ENCODE measurements at regions not wholly inside any gene's neighbourhood (a gene's known extent, or its start where the extent isn't known, plus 50 kb on each side); places are given as distances from the start of the nearest gene placed in this dataset.

GRCh38 chr2:175383286-175383685 lies 201.8 kb upstream of the ATP5MC3 start:
- CTCF ChIA-PET = no interaction called here
- POLR2A ChIA-PET = no interaction called here

GRCh38 chr2:175373729-175374128 lies 192.2 kb upstream of the ATP5MC3 start:
- ChIA-PET POLR2A (no interaction called here), CTCF (no interaction called here)
- H3K9me3 Mint-ChIP-seq = no peaks in the 10 kb centered on the region
- no peak overlapping the region for H3K27ac Mint-ChIP-seq
- H3K36me3 Mint-ChIP-seq (ENCODE audit: low read depth) = no peaks in the 10 kb centered on the region
- DNase-seq = no peak
- H3K4me1 Mint-ChIP-seq = no peaks in the 10 kb centered on the region
- peaks cover 14% of the 10 kb centered on the region for H3K27me3 Mint-ChIP-seq
- H3K4me3 Mint-ChIP-seq = no peak overlapping the region

More at GRCh38 chr2:175383286-175383685, 201.8 kb upstream of the ATP5MC3 start:
- Mint-ChIP-seq H3K36me3 (ENCODE audit: low read depth) (peaks cover 4% of the 10 kb centered on the region), H3K9me3 (peaks cover 24% of the 10 kb centered on the region), H3K4me3 (no peak overlapping the region), H3K27ac (no peak overlapping the region), H3K27me3 (peaks cover 2% of the 10 kb centered on the region), H3K4me1 (no peaks in the 10 kb centered on the region)
- no peak for DNase-seq

GRCh38 chr2:175372704-175373701 lies 191.5 kb upstream of the ATP5MC3 start:
- Mint-ChIP-seq H3K4me1 (no peaks in the 10 kb centered on the region), H3K27ac (no peak overlapping the region), H3K4me3 (no peak overlapping the region), H3K27me3 (peaks cover 14% of the 10 kb centered on the region), H3K9me3 (no peaks in the 10 kb centered on the region), H3K36me3 (ENCODE audit: low read depth) (no peaks in the 10 kb centered on the region)
- ChIA-PET CTCF (no interaction called here), POLR2A (no interaction called here)
- no peak for DNase-seq

DNA sequence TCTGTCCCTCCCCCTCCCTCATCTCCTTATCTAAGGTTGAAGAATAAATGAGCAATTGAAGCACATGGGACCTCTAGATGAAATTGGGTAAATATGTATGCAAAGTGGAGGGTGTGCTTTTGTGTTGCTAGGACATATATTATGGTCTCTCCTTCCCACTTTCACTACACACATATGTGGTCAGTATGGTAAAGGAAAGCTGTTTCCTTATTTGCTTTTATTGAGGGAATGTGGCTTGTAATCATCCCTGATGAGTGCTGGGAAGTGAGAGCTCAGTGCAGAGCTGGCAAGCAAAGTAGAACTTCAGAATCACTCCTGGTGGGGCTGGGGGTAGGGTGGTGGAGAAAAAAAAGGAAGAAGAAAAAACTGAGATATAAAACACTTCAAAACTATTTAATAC lies 189.9 kb upstream of the ATP5MC3 start:
- POLR2A ChIA-PET = no interaction called here
- Mint-ChIP-seq H3K27ac (no peak overlapping the region), H3K4me1 (no peaks in the 10 kb centered on the region), H3K27me3 (peaks cover 9% of the 10 kb centered on the region), H3K4me3 (no peak overlapping the region), H3K9me3 (no peaks in the 10 kb centered on the region), H3K36me3 (ENCODE audit: low read depth) (no peaks in the 10 kb centered on the region)
- DNase-seq = no peak
- CTCF ChIA-PET = no interaction called here

GRCh38 chr2:175366815-175367214 lies 185.3 kb upstream of the ATP5MC3 start:
- H3K4me3 Mint-ChIP-seq = no peak overlapping the region
- H3K9me3 Mint-ChIP-seq = no peaks in the 10 kb centered on the region
- no peaks in the 10 kb centered on the region for H3K36me3 Mint-ChIP-seq (ENCODE audit: low read depth)
- peaks cover 17% of the 10 kb centered on the region for H3K27me3 Mint-ChIP-seq
- POLR2A ChIA-PET = no interaction called here
- H3K4me1 Mint-ChIP-seq = no peaks in the 10 kb centered on the region
- no peak overlapping the region for H3K27ac Mint-ChIP-seq
- CTCF ChIA-PET = interaction anchor here (1.6 kb wide), 1 partner anchor 729 kb away, joined by 7 read pairs; no protein-coding TSS in a partner anchor
- peak; percentile 23 for DNase-seq

DNA sequence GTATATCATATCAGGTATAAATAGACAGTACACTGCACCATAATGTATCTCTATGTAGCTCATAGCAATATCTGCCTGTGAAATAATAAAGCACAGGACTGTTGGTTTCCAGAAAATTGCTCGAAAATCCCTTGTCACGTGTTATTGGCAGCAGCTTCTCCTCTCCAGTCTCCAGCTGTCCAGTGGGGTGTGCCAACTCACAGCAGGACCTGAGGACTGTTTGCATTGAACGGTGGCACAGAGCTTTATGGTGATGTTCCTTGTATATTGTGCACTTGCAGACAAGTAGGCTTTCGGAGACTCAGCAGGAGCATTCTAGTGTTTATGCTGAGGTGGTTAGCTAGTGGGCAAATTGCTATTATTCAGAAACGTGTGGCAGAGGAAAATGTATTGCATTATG lies 182.2 kb upstream of the ATP5MC3 start:
- no peak for DNase-seq
- Mint-ChIP-seq H3K36me3 (ENCODE audit: low read depth) (no peaks in the 10 kb centered on the region), H3K27ac (no peak overlapping the region), H3K27me3 (peaks cover 18% of the 10 kb centered on the region), H3K4me3 (no peak overlapping the region), H3K9me3 (no peaks in the 10 kb centered on the region), H3K4me1 (no peaks in the 10 kb centered on the region)
- CTCF ChIA-PET = no interaction called here
- POLR2A ChIA-PET = no interaction called here

- peaks cover 18% of the 10 kb centered on the region for H3K27me3 Mint-ChIP-seq
- POLR2A ChIA-PET = no interaction called here
- CTCF ChIA-PET = no interaction called here
- no peaks in the 10 kb centered on the region for H3K4me1 Mint-ChIP-seq
- no peak overlapping the region for H3K27ac Mint-ChIP-seq
- DNase-seq = no peak
- no peaks in the 10 kb centered on the region for H3K9me3 Mint-ChIP-seq
- H3K36me3 Mint-ChIP-seq (ENCODE audit: low read depth) = no peaks in the 10 kb centered on the region
- no peak overlapping the region for H3K4me3 Mint-ChIP-seq
Observed at GRCh38 chr2:175362331-175362730, 180.8 kb upstream of the ATP5MC3 start.

DNA sequence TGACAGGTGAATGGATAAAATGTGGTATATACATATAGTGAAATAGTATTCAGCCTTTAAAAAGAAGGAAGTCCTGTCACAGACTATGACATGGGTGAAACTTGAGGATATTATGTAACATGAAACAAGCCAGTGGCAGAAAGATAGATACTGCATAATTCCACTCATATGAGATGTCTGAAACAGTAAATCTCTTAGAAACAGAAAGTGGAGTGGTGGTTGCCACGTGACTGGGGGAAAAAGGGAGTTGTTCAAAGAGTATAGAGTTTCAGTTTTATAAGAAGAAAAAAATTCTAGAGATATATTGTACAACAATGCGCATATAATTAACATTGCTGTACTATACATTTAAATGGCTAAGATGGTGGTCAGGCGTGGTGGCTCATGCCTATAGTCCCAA lies 178.2 kb upstream of the ATP5MC3 start:
- Mint-ChIP-seq H3K4me3 (no peak overlapping the region), H3K27ac (no peak overlapping the region), H3K4me1 (no peaks in the 10 kb centered on the region), H3K9me3 (no peaks in the 10 kb centered on the region), H3K27me3 (peaks cover 10% of the 10 kb centered on the region), H3K36me3 (ENCODE audit: low read depth) (no peaks in the 10 kb centered on the region)
- POLR2A ChIA-PET = no interaction called here
- DNase-seq = no peak
- CTCF ChIA-PET = no interaction called here

DNA sequence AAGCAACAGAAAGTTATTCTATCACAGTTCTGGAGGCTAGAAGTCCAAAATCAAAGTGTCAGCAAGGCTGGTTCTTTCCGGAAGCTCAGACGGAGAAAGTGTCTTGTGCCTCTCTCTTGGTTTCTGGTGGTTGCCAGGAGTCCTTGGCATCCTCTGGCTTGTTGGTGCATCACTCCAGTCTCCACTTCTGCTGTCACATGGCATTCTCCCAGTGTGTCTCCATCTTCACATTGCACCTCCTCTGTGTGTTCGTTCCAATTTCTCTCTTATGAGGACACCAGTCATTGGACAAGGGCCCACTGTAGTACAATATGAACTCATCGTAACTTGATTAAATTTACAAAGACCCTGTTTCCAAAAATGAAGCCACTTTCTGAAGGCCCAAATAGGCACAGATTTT lies 175.4 kb upstream of the ATP5MC3 start:
- Mint-ChIP-seq H3K36me3 (ENCODE audit: low read depth) (no peaks in the 10 kb centered on the region), H3K9me3 (no peaks in the 10 kb centered on the region), H3K4me1 (no peaks in the 10 kb centered on the region), H3K27me3 (peaks cover 13% of the 10 kb centered on the region), H3K4me3 (no peak overlapping the region), H3K27ac (no peak overlapping the region)
- CTCF ChIA-PET = no interaction called here
- POLR2A ChIA-PET = no interaction called here
- DNase-seq = no peak

GRCh38 chr2:175355246-175355645 lies 173.7 kb upstream of the ATP5MC3 start:
- Mint-ChIP-seq H3K27me3 (peaks cover 17% of the 10 kb centered on the region), H3K4me1 (no peaks in the 10 kb centered on the region), H3K9me3 (no peaks in the 10 kb centered on the region), H3K4me3 (no peak overlapping the region), H3K36me3 (ENCODE audit: low read depth) (no peaks in the 10 kb centered on the region), H3K27ac (no peak overlapping the region)
- no peak for DNase-seq
- ChIA-PET POLR2A (no interaction called here), CTCF (no interaction called here)

DNA sequence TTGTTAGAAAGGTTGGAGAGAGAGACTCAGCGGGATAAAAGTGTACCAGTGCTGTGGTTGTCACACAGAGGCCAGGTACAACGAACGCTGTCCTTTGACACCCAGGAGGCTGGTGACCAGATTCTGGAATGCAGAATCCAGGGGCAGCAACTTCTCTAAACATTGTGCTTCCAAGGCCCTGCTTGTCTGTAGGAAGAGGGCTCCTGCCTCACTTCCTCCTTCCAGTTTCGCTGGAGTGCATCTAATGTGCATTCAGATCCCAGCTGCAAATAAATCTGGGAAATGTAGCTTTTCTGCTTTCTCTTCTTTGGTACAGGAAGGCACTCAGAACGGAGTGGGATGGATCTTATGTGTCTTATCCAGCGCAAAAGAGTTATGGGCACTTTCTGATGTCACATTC lies 171.8 kb upstream of the ATP5MC3 start:
- Mint-ChIP-seq H3K9me3 (no peaks in the 10 kb centered on the region), H3K4me3 (no peak overlapping the region), H3K4me1 (no peaks in the 10 kb centered on the region), H3K36me3 (ENCODE audit: low read depth) (no peaks in the 10 kb centered on the region), H3K27me3 (peaks cover 19% of the 10 kb centered on the region), H3K27ac (no peak overlapping the region)
- ChIA-PET CTCF (interaction anchor here (0.6 kb wide), 1 partner anchor 13 kb away, joined by 3 read pairs; no protein-coding TSS in a partner anchor), POLR2A (no interaction called here)
- no peak for DNase-seq

GRCh38 chr2:175351512-175351911 lies 170.0 kb upstream of the ATP5MC3 start:
- no peak for DNase-seq
- no peaks in the 10 kb centered on the region for H3K9me3 Mint-ChIP-seq
- CTCF ChIA-PET = no interaction called here
- H3K27me3 Mint-ChIP-seq = peaks cover 21% of the 10 kb centered on the region
- H3K4me3 Mint-ChIP-seq = no peak overlapping the region
- POLR2A ChIA-PET = no interaction called here
- no peak overlapping the region for H3K27ac Mint-ChIP-seq
- no peaks in the 10 kb centered on the region for H3K4me1 Mint-ChIP-seq
- H3K36me3 Mint-ChIP-seq (ENCODE audit: low read depth) = no peaks in the 10 kb centered on the region

GRCh38 chr2:175350105-175350504 lies 168.6 kb upstream of the ATP5MC3 start:
- ChIA-PET POLR2A (no interaction called here), CTCF (no interaction called here)
- Mint-ChIP-seq H3K9me3 (no peaks in the 10 kb centered on the region), H3K36me3 (ENCODE audit: low read depth) (no peaks in the 10 kb centered on the region), H3K27ac (no peak overlapping the region), H3K4me3 (no peak overlapping the region), H3K27me3 (peaks cover 21% of the 10 kb centered on the region), H3K4me1 (no peaks in the 10 kb centered on the region)
- DNase-seq = no peak

GRCh38 chr2:175342085-175342484 lies 160.6 kb upstream of the ATP5MC3 start:
- no peak for DNase-seq
- Mint-ChIP-seq H3K4me3 (no peak overlapping the region), H3K36me3 (ENCODE audit: low read depth) (no peaks in the 10 kb centered on the region), H3K27me3 (peaks cover 4% of the 10 kb centered on the region), H3K27ac (no peak overlapping the region), H3K9me3 (peaks cover 12% of the 10 kb centered on the region), H3K4me1 (no peaks in the 10 kb centered on the region)
- CTCF ChIA-PET = no interaction called here
- POLR2A ChIA-PET = no interaction called here

Measured in activated CD4-positive, alpha-beta memory T cell treated with anti-CD3 and anti-CD28 coated beads, Interleukin-2, amount 10 ng/mL, durations not matched to agents 7 days and 5 days (primary cell).